ENCODE measurements at regions not wholly inside any gene's neighbourhood (a gene's known extent, or its start where the extent isn't known, plus 50 kb on each side); places are given as distances from the start of the nearest gene placed in this dataset.
A peak's percentile ranks its signal among the peaks of the same experiment; 100 is the strongest.

DNA sequence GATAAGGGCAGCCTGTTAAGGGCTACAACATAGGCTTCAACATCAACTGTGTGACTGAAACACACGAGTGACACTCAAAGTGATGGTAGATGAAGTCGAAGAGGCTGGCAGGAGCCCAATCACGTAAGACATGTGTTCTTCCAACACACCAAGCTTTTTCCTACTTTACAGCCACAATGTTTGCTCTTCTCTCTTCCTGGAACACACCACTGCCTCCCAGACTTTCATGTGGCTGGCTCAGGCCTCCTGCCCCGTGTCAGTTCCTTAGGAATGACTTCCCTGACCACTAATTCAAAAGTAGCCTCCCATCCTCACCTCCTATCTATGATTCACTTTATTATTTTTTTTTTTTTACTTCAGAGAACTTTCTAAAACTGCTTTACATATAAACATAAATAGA lies 209.2 kb downstream of the GPAM start:
- H3K4me1 Mint-ChIP-seq, result no peaks in the 10 kb centered on the region; a peak in 1 of 4 replicates
- H3K27ac ChIP-seq (ENCODE audit: insufficient read length, low read depth, low read length), result no peak overlapping the region
- no peaks in the 10 kb centered on the region for H3K79me1 ChIP-seq (ENCODE audit: insufficient read depth, low read depth, low read length, poor library complexity, severe bottlenecking)
- H3K14ac ChIP-seq (ENCODE audit: insufficient read depth, low read length), result no peak overlapping the region
- no peaks in the 10 kb centered on the region for H3K9me3 ChIP-seq (ENCODE audit: control insufficient read depth, low read depth, low read length)
- no peaks in the 10 kb centered on the region for H3K27me3 ChIP-seq (ENCODE audit: insufficient read depth, low read length)
- no peak overlapping the region for H2BK120ac ChIP-seq (ENCODE audit: low read depth, low read length, poor library complexity, severe bottlenecking)
- DNase-seq, result no peak
- peaks cover 2% of the 10 kb centered on the region; the same call in 1 of the 2 replicates for H3K27me3 Mint-ChIP-seq (ENCODE audit: low read depth)
- 0 out of 7 replicates have a peak overlapping the region, but pooled peaks of 1 of the 3 experiments have one; percentile 9 for H3K27ac Mint-ChIP-seq
- no peak overlapping the region for H4K5ac ChIP-seq (ENCODE audit: insufficient read length, low read depth, low read length)
- no peak overlapping the region for H4K91ac ChIP-seq (ENCODE audit: insufficient read length, low read depth, low read length)
- no peak overlapping the region for H3K4me2 ChIP-seq (ENCODE audit: insufficient read depth, insufficient read length, low read length)
- H3T11ph ChIP-seq (ENCODE audit: low read length), result no peak overlapping the region
- no peak overlapping the region for H3K4me3 Mint-ChIP-seq
- H3K4me1 ChIP-seq (ENCODE audit: insufficient read depth, low read length), result no peaks in the 10 kb centered on the region
- WGBS (ENCODE audit: extremely low coverage, insufficient read length, low lambda C conversion rate), result no CpG with 5 or more reads among the region's 4 CpGs
- TF ChIP-seq CTCF (conservative IDR thresholded peaks at IDR 0.05), result no peak
- H3K23me2 ChIP-seq (ENCODE audit: insufficient read length, low read depth, low read length, poor library complexity, severe bottlenecking), result no peaks in the 10 kb centered on the region
- H2BK20ac ChIP-seq (ENCODE audit: low read depth, low read length, poor library complexity, severe bottlenecking), result no peak overlapping the region
- no peak overlapping the region for H2AK5ac ChIP-seq (ENCODE audit: insufficient read length, low read length)
- no peak overlapping the region for H3K23ac ChIP-seq (ENCODE audit: insufficient read length, low read depth, low read length)
- no peaks in the 10 kb centered on the region for H4K20me1 ChIP-seq (ENCODE audit: control insufficient read depth, insufficient read depth, insufficient read length)
- H3K56ac ChIP-seq (ENCODE audit: insufficient read length, low read depth, low read length), result no peak overlapping the region
- no peak overlapping the region for H3K4ac ChIP-seq (ENCODE audit: low read depth, low read length)
- no peak overlapping the region for H3K18ac ChIP-seq (ENCODE audit: insufficient read length, low read depth, low read length)
- H3K9ac ChIP-seq (ENCODE audit: extremely low read depth, insufficient read length, low read length), result no peak overlapping the region
- no peaks in the 10 kb centered on the region for H3K79me2 ChIP-seq (ENCODE audit: insufficient read depth, low read length)
- no peaks in the 10 kb centered on the region for H3K9me3 Mint-ChIP-seq
- H2BK12ac ChIP-seq (ENCODE audit: insufficient read length, low read depth, low read length), result no peak overlapping the region
- no peak overlapping the region for H4K8ac ChIP-seq (replicated peaks; ENCODE audit: insufficient read length, low read depth, low read length)
- H2AFZ ChIP-seq (ENCODE audit: low read length), result no peak overlapping the region
- no peak overlapping the region for H2BK15ac ChIP-seq (ENCODE audit: low read depth, low read length)
- H2BK5ac ChIP-seq (ENCODE audit: insufficient read length, low read length), result no peak overlapping the region
- H3K36me3 Mint-ChIP-seq (ENCODE audit: insufficient read depth in 1 of 3, low read depth in 3 of 3), result no peaks in the 10 kb centered on the region
